ENCODE measurements at regions not wholly inside any gene's neighbourhood (a gene's known extent, or its start where the extent isn't known, plus 50 kb on each side); places are given as distances from the start of the nearest gene placed in this dataset.

GRCh38 chr14:87142551-87143211 is 850.3 kb downstream of the GALC start:
- no peak overlapping the region for H3K27ac ChIP-seq
- no peaks in the 10 kb centered on the region for H3K4me1 ChIP-seq
- no peaks in the 10 kb centered on the region for H3K27me3 ChIP-seq
- H3K36me3 ChIP-seq = no peaks in the 10 kb centered on the region
- H3K9me3 ChIP-seq = no peaks in the 10 kb centered on the region
- intact Hi-C loops (cut with DNase I) = no loop called here
- TF ChIP-seq CTCF (IDR thresholded peaks at IDR 0.05) = no peak
- no peak for TF ChIP-seq POLR2A (IDR thresholded peaks at IDR 0.05)
- no peak for DNase-seq
- no peak overlapping the region for H3K4me3 ChIP-seq
- 71% methylated on average over 3 of the region's 3 CpGs for WGBS, 2 donors

- TF ChIP-seq CTCF (IDR thresholded peaks at IDR 0.05) (no peak), POLR2A (IDR thresholded peaks at IDR 0.05) (no peak)
- Histone ChIP-seq H3K4me1 (no peaks in the 10 kb centered on the region), H3K9me3 (no peaks in the 10 kb centered on the region), H3K36me3 (no peaks in the 10 kb centered on the region), H3K4me3 (no peak overlapping the region), H3K27ac (no peak overlapping the region), H3K27me3 (no peaks in the 10 kb centered on the region)
- 39 to 52% methylated on average over 2 of the region's 2 CpGs for WGBS, 2 donors
- no peak for DNase-seq
- intact Hi-C loops (cut with DNase I) = no loop called here
Measured at GRCh38 chr14:87141801-87142200, 851.2 kb downstream of the GALC start.

GRCh38 chr14:87139299-87139698 is 853.7 kb downstream of the GALC start:
- WGBS, 2 donors = 48 to 64% methylated on average over 2 of the region's 2 CpGs
- Histone ChIP-seq H3K27me3 (no peaks in the 10 kb centered on the region), H3K36me3 (no peaks in the 10 kb centered on the region), H3K4me1 (no peaks in the 10 kb centered on the region), H3K27ac (no peak overlapping the region), H3K4me3 (no peak overlapping the region), H3K9me3 (no peaks in the 10 kb centered on the region)
- no peak for TF ChIP-seq CTCF (IDR thresholded peaks at IDR 0.05)
- no peak for TF ChIP-seq POLR2A (IDR thresholded peaks at IDR 0.05)
- intact Hi-C loops (cut with DNase I) = no loop called here
- no peak for DNase-seq

GRCh38 chr14:87133073-87133801 is 859.7 kb downstream of the GALC start:
- no peaks in the 10 kb centered on the region for H3K36me3 ChIP-seq
- H3K4me3 ChIP-seq = no peak overlapping the region
- peaks cover 0 to 8% (median 0%) of the 10 kb centered on the region in 3 donors for H3K9me3 ChIP-seq
- TF ChIP-seq CTCF (IDR thresholded peaks at IDR 0.05) (no peak), POLR2A (IDR thresholded peaks at IDR 0.05) (no peak)
- DNase-seq = no peak
- no peaks in the 10 kb centered on the region for H3K4me1 ChIP-seq
- H3K27me3 ChIP-seq = no peaks in the 10 kb centered on the region
- WGBS, 2 donors = 15% methylated on average over 4 of the region's 4 CpGs; no CpG with 5 or more reads in 1 of the 2 donors
- H3K27ac ChIP-seq = no peak overlapping the region
- intact Hi-C loops (cut with DNase I) = no loop called here

- H3K27ac ChIP-seq = no peak overlapping the region
- no peak overlapping the region for H3K4me3 ChIP-seq
- H3K9me3 ChIP-seq = peaks cover 0 to 8% (median 0%) of the 10 kb centered on the region in 3 donors
- DNase-seq = no peak
- intact Hi-C loops (cut with DNase I) = no loop called here
- no peaks in the 10 kb centered on the region for H3K4me1 ChIP-seq
- 26 to 31% methylated on average over 5 of the region's 5 CpGs for WGBS, 2 donors
- no peak for TF ChIP-seq POLR2A (IDR thresholded peaks at IDR 0.05)
- no peak for TF ChIP-seq CTCF (IDR thresholded peaks at IDR 0.05)
- H3K27me3 ChIP-seq = no peaks in the 10 kb centered on the region
- no peaks in the 10 kb centered on the region for H3K36me3 ChIP-seq
Measured at GRCh38 chr14:87131879-87132278, 861.1 kb downstream of the GALC start.

Measured in esophagus squamous epithelium (tissue), 5 donors.